ENCODE measurements at regions not wholly inside any gene's neighbourhood (a gene's known extent, or its start where the extent isn't known, plus 50 kb on each side); places are given as distances from the start of the nearest gene placed in this dataset.

DNA sequence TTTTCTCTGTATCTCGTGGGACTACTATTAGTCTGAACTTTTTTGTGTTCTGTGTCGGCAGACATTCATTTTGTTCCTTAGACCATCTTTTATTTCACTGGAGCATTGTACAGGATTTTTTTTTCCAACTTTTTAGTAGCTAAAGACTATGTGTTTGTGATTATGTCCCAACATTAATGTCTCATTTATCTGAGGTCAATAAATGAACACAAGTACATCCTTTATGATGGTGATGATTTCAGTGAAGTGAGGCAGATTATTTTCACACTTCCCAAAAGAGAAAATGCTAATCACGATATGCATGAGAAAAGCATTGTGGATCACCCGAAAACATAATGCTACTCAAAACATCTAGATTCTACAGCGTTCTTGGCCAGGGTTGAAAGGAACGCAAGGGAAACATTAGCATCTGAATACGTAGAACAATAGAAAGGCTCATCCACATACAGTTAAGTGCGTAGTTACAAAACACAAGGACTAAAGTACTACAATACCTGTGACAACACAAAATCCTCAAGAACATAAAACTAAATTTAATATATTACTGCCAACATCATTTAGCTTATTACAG, 981.7 kb upstream of the NCAM2 start:
- TF ChIP-seq, protein P1, sequence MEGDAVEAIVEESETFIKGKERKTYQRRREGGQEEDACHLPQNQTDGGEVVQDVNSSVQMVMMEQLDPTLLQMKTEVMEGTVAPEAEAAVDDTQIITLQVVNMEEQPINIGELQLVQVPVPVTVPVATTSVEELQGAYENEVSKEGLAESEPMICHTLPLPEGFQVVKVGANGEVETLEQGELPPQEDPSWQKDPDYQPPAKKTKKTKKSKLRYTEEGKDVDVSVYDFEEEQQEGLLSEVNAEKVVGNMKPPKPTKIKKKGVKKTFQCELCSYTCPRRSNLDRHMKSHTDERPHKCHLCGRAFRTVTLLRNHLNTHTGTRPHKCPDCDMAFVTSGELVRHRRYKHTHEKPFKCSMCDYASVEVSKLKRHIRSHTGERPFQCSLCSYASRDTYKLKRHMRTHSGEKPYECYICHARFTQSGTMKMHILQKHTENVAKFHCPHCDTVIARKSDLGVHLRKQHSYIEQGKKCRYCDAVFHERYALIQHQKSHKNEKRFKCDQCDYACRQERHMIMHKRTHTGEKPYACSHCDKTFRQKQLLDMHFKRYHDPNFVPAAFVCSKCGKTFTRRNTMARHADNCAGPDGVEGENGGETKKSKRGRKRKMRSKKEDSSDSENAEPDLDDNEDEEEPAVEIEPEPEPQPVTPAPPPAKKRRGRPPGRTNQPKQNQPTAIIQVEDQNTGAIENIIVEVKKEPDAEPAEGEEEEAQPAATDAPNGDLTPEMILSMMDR (IDR thresholded peaks at IDR 0.05), result no peak
- TF ChIP-seq POLR2AphosphoS5 (IDR thresholded peaks at IDR 0.05) (no peak), EP300 (IDR thresholded peaks at IDR 0.05; ENCODE audit: low read depth) (no peak), POLR2A (IDR thresholded peaks at IDR 0.05) (no peak)
